ENCODE measurements at regions not wholly inside any gene's neighbourhood (a gene's known extent, or its start where the extent isn't known, plus 50 kb on each side); places are given as distances from the start of the nearest gene placed in this dataset.
"Not testable (repeated sequence)": the region's sequence is repeated elsewhere in the genome, so short reads cannot be mapped to it uniquely, and the experiment has no call there.

- DNase-seq, result peak; percentile 15
Observed at GRCh38 chr2:89326455-89326854, 635.0 kb downstream of the RPIA start.

GRCh38 chr2:89328790-89329189 is 637.3 kb downstream of the RPIA start:
- not testable (repeated sequence) for DNase-seq
